Medulla oblongata (tissue), 1 donor: ENCODE measurements at regions not wholly inside any gene's neighbourhood (a gene's known extent, or its start where the extent isn't known, plus 50 kb on each side); places are given as distances from the start of the nearest gene placed in this dataset.
A peak's percentile ranks its signal among the peaks of the same experiment; 100 is the strongest.

Experiments used
- DNase-seq: peaks from one replicate; pipeline ENCODE4 v3.0.0-alpha.2; 2015; ENCODE audit errors: extremely low spot score

DNA sequence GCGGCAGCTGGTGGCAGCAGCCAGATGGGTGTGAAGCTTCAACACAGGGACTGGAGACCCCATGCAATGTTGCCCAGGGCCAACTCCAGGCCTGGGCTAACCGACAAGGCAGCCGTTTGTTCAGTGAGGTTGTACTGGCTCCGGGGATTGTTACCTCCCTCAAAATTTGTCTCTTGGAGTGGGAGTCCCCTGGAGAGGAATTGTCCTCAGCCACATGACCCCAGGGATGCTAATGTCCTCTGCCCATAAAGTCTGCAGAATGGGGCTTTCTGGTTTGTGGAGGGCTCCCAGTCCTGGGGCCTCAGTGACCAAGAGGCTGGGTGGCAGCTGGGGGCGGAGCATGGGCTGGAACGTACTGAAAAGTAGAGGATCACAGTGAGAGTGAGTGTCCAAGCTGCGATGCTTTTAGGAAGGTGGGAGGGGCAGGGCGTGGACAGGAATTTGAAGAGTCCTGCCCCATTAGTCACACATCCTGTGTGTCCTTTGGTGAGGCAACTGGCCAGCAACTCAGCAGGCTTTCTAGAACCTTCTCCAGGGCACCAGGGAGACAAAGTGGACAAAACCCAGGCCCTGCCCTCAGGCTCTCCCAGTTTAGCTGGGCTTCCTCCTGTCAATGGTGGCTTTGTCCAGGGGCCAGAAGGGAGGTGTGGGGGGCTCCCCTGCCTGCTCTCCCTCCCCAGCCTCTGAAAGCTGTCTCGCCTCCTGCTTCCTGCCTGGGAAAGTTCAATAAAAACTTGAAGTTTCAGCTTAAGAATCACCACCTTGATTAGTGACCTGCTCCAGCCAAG is 114.0 kb downstream of the NSG2 start:
- DNase-seq = no peak

DNA sequence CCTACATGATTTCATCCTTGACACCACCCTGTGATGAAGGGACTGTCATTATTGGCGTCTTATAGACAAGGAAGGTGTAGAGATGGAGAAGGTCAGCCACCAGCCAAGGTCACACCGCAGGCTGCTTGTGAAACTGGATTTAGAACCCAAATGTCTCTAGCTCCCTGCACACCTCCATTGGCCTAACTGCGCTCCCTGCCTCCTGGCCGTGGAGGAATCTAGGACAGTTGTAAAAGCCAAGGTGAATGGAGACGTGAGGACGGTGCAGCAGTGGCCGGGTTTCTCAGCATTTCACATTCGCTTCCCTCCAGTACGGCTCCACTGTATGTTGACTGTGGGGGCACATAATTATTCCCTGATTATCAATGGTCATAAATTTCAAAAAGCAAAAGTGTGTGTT is 119.9 kb downstream of the NSG2 start:
- DNase-seq = no peak

DNA sequence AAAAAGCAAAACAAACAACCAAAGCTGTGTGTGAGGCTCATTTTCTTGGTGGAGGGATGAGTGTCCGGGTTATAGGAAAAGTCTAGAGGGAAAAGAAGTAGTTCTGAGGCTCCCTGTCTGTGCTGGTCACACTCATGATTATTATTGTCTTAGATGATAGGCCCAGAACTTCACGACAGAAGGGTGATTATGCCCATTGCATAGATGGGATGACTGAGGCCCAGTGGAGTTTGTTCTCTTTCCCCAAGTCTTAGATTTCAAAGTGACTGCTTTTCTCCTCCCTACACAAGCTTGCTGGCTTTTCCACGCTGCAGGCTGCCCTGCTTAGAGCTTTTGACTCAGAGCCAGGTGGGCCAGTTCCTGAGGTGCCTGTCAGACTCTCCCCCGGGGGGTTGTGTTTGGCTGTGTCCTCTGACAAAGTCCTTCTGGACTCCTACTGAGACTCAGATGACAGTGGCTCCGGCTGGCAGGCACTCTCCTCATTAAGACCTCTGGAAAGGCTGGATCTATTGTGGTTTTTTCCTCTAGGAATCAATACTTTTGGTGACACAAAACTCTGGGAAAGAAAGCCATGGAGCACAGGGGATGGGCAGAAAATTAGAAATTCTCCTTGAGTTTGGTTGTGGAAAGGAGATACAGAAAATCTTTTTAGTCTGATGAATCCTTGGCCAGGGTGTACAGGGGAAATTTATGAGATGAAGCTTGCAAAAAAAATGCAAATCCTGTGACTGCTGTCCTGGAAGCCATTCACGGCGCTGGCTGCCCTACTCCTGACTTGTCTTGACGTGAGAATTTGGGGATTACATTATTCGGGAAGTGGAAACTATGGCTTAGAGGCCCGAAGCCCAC is 120.9 kb downstream of the NSG2 start:
- peak; percentile 12 for DNase-seq

DNA sequence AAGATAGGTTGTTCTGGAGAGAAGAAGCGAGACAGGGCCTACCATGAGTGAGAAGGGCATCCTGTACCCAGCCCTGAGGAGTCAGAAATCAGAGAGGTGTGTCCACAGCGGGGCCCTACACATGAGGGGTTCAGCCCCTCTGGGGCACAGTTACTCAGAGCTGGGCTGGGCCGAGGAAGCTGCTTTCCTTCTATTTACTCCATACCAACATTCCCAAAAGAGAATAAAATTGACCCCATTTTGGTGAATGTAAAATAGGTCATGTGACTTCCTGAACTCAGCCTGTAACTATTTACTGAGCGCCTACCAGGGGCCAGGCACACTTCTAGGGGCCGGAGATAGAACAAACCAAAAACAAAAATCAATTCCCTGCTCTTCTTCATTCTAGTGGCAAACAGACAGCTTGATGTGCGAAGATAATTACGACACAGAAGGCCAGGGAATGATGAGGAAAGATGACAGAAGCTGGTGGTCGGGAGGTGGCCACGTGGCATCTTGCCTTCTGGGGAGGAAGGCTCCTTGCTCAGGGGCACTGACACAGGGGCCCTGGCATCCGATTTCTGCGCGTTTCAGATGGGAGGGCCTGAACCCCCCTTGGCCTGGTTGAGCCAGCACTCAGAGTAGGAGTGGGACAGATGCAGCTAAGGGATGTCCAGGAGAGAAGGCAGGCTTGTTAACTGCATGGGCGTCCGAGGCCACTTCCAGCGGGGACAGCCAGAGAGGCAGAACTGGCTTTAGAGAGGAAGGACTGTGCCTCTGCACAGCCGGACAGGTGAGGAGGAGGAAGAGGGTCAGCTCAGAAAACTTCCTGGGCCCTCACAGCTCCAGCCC is 121.8 kb downstream of the NSG2 start:
- DNase-seq = no peak

DNA sequence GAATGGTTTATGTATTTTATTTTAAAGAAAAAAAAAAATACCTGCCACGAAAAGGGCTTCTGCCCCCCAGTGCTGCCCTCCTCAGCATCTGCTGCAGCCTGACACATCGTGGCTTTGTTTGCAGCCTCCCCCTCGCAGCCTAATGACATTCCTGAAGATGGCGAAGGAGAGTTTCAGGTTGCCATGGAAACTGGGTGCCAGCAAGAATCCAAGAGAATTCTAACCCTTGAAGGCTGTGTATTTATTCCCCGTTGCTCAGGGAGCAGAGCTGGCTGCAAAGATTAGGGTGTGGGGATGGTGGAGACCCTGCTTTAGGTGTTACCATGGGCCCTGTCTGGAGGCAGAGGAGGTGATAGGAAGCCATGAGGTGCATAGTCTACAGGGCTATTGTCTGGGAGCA is 126.6 kb downstream of the NSG2 start:
- peak; percentile 41 for DNase-seq

DNA sequence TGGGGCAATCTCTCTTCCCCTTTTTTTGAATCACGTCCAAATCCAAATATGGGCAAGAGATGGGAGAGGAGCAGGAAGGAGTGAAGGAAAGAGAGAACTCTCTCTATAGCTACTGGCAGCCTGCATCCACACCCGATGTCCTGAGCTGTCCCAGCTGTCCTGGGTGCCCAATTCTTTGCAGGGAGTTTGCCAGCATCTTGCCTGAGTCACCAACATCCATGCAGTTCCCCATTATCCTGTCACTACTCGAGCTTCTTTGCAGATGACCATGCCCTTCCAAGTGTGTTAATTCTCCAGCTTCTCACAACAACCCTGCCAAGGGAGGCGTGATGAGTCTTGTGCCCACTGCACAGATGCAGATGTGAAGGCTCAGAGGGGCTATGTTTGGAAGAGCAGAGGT is 127.1 kb downstream of the NSG2 start:
- DNase-seq = no peak

DNA sequence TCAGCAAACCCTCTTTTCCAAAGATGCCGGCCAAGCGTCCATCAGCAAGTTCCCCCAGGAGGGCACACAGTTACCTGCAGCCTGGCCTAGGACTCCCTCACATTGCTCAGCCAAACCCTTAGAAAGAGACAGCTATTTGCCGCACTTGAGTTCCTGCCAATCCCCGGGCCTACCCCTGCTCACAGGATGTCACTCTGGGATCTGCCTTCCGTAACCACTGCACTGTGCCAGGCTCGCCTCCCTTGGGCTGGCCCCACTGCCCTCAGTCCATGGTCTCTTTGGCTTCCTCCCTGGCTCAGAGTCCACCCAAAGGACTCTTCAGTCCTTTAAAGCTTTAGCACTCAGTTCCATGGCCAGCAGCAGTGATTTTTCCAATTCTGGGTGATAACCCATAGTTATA is 128.3 kb downstream of the NSG2 start:
- no peak for DNase-seq

DNA sequence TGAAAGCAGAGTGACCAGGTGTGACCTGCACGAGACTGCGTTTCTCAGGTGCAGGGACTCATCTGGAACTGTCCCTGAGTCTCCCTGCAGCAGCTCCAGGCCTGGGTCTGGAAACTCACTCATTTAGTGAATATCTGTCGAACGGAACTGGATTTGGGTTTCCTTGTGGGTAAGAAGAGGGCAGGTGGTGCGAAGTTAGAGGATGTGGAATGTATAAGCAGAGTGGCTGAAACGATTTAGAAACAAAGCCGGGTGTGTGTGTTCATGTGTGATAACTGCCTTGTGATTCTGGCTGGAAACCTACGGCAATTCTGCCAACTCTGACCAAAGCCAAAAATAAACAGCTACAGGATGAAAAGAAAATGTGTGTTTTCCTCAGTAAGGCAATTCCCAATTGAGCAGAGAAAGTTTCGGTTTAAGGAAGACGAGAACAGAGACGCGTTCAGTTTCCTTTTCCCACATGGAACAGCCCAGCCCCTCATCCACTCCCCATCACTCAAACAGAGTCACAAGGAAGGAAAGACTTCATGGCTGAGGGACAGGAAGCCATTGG is 130.3 kb downstream of the NSG2 start:
- DNase-seq = peak; percentile 4

DNA sequence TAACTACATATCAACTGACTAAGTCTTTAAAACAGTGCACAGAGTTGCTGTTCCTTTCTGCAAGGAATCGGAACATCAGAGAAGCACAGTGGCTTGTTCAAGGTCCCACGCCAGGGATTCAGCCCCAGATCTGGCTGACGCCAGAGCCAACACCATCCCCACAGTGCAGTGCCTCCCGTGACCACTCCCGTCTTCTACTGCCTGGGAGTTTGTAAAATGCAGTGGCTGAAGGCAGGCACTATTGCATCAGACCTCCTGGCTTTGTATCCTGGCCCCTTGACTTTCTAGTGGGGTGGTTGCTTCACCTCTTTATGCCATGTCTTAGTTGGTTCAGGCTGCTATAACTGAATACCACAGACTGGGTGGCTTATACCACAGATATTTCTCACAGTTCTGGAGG is 131.0 kb downstream of the NSG2 start:
- no peak for DNase-seq

DNA sequence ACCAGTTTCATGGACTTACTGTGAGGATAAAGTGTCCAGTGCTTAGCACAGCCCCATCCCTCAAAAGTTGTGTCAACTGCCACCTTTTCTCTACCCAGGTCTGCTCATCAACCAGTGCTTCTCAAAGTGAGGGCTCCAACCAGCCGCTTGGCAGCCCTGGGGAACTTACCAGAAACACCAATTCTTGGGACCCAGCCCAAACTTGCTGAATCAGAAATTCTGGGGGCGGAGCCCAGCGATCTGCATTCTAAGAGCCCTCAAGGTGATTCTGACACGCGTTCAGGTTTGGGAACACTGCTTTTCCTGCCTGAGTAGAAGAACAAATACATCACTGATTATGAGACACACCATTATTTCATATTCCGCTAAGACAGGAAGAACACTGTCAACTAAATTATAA is 132.0 kb downstream of the NSG2 start:
- no peak for DNase-seq

DNA sequence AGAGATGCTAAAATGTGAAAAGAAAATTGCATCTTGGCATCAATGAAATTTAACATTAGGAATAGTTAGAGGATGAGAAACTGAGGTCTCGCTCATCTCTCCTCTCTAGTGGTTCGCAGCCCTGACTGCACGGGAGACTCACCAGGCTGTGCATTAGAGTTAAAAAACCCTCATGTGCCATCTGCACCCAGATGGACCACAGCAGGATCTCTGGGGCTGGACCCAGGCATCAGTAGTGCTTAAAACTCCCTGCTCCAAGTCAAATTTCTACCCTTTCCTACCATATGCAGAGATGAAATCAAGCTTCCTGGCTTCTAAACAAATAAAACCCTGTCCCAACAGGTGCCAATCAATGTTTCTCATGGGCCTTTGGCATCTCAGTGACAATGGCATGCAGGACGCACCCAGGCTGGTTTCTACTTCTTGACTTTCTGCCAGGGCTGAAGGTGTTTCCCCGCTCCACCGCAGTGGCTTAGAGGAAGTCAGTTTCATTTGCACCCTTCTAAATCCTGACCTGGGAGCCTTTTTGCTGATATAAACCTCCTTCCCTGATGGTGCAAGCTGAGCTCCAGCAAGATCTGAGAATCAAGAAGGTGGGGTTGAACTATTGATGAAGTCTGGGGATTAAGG is 132.6 kb downstream of the NSG2 start:
- DNase-seq = no peak

DNA sequence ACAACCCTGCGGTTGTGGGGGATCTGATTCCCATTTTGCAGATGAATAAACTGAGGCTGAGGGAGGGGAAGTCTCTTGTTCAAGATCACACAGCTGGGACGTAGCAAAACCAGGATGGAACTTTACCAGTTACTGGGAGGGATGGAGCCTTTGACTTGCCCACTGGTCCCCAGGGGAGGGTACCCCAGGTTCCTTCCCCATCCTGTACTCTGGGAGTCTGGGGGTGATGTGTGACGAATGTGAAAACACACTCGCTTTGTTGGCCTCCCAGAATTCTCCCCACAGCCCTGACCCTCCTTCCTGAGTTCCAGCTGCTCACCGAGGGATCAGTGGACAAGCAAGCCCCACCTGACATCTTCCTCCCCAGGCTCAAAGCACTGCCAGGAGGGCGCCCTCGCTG is 135.1 kb downstream of the NSG2 start:
- no peak for DNase-seq

DNA sequence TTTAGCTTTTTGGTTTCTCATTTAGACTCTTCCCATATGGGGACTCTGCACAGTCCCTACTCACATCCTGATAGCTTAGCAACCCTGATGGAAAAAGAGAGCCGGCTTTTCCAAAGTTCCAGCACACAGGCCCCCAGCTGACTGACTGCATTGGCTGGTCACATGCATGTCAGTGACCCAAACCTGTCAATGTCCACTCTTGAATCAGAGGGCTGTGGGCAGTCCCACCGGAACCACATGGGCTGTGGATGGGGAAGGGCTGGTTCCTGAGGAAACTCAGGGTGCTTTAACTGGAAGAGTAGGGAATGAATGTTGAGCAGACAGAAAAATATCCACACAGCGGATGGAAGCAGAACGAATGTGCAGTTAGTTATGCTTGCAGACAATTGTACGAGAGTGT is 136.6 kb downstream of the NSG2 start:
- DNase-seq = no peak

DNA sequence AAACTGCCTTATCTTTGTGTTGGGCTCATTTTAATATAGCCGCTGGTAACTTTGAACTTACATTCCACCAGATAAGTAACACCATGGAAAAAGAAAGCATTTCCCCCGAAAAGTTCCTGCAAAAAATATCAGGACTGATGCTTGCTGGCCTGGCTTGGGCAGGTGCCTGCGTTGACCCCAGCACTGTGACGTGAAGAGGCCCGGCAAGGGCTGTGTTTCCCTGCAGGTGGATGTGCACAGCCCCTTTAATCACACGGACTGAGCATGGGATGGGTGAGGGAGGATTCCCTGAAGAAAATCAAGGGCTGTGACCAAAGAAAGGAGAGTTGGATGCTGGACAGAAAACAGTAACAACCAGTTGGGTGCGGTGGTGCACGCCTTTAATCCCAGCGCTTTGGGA is 138.2 kb downstream of the NSG2 start:
- DNase-seq = no peak

DNA sequence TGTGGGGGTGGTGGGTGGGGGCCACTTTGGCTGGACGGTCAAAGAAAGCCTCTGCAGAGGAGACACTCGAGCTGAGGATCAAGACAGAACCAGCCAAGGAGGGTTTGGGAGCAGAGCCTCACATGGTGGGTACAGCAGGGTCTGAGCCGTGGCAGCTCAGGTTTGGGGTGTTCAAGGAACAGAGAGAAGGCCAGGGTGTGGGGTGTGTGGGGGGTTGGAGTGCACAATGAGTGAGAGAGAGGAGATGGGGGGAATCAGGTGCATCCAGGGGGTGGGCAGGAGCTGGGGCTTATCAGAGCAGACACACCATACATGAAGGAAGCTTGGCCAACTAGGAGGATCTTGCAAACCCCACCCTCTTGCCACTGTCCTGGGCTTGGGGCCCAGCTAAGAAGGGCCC is 140.0 kb downstream of the NSG2 start:
- no peak for DNase-seq

DNA sequence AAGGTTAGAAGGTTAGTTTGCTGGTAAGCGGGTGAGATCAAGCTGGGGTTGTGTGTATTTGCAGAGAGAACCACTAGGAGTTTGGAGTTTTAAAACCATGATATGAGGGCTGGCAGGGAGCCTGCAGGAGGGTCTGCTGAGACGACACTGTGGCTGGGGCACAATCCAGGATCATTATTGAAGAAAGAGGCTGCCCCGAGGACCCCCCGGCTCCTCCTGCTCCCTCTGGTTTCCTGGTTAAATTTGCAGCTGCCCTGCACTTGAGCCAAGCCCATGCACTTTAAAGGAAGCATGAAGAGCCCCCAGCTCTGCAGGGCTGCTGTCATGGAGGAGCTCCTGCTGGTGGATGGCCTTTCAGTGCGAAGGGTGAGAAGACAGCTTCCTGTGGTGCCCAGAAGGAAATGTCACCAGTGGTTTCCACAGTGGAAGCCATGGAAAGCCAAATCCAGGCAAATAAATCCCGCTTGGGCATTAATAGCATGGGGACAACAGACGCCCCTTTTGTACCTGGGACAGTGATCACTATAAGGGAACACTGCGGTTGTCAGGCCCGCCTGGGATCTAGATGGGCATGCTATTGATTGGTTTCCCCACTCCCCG is 140.7 kb downstream of the NSG2 start:
- no peak for DNase-seq

DNA sequence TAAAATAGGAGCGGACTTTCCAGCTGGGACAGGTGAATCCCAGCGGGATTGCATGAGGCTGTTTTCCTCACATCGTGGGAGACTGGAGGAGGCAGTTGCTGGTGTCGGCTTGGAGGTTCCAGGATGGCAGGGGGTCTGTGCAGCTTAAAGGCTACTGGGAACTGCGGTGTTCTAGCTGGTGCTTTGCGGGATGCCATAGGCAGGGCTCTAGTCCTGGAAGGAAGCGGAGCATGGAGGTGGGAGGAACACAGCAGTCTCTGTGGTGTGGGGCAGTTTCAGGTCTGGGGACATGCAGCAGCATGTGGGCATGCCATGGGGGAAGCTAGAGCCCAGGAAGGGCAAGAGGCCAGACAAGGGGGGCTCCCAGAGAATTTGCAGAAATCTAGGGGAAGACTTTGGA is 141.5 kb downstream of the NSG2 start:
- DNase-seq = no peak

DNA sequence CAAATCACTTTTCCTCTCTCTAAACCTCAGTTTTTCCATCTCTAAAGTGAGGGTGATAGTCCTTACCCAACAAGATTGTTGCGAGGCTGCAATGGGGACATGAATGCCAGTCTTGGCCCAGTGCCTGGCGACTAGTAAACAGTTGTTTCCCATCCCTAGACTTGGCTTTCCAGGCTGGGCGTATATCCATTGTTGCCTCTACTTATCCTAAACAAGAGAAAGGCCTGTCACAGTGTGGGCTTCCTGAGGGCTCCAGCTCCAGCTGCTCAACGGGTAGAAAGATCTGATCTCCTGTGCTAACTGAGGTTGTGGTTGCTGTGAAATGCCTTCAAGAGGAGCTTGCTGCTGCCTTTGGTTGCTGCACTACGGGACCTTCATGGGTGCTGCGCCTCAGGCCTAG is 142.0 kb downstream of the NSG2 start:
- no peak for DNase-seq

DNA sequence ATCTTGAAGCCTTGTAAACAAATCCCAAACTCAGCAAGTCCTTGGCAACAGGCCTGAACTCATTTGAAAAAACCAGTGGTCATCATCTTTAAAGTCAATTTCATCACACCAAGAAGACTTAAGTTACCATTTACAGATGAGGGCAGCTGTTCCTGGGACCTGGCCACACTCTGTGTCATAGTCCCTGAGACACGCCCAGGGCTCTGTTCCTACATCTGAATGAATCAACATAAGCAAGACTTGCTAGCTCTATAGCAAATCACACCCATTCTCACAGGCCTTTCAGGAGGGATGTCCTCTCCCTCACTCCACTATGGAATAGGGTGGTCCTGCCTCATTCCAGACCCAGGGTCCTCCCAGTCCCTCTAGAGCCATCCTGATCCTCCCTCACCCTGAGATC is 142.8 kb downstream of the NSG2 start:
- DNase-seq = no peak

DNA sequence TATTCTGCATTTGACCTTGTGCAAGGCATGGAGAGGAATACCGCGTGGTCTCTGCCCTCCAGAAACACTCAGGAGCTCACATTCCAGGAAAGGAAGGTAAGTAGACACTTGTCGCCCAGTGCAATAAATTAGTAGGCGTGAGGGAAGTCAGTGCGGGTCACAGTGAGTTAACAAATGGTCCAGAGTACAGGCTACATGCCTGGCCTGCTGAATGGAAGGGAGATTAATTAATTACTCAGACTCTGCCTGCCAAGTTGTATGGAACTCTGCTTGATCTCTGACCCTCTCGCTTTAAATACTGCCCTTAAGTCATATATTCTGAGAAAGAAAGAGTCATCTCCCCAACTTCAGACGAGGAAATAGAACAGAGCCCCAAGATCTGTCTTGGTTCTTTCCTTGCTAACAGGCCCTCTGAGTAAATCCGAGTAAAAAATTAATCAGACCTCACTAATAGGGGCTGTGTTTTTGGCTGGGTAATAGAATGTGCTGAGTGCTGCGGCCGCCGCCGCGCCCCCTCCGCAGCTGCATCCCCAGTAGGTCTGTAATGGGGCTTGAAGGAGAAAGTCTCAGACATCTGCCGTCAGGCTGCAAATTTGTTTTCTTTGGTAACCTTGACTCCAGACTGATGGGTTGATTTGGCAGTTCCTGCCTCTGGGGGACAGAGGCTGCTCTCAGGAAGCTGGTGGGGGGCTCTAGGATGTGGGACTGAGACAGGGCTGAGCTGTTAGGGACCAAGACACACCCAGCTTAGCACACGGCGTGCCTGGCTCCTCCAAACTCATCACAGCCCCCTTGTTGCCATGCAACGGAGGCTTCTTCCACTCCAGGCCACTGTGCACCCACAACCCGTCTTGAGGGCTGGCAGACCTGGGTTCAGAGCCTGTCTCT is 144.4 kb downstream of the NSG2 start:
- DNase-seq = no peak
